Activated CD4-positive, alpha-beta T cell treated with anti-CD3 and anti-CD28 coated beads for 36 hours (primary cell): ENCODE measurements at regions not wholly inside any gene's neighbourhood (a gene's known extent, or its start where the extent isn't known, plus 50 kb on each side); places are given as distances from the start of the nearest gene placed in this dataset.

Experiments
- ATAC-seq: fragments of 200-7000 bp; cut with Tn5 transposase; one replicate; pipeline ENCODE4 v1.10.0; 2021; ENCODE audit warnings: mild to moderate bottlenecking, moderate library complexity
- CTCF ChIA-PET: fragments of 350-600 bp; sonication (Branson Sonifier 250); formaldehyde crosslinking; loops from one replicate; lab custom pipeline; 2021; ENCODE audit warnings: antibody characterized with exemption; lab: Charles Lee
- POLR2A ChIA-PET: fragments of 350-600 bp; sonication (Branson Sonifier 250); formaldehyde crosslinking; loops from one replicate; lab custom pipeline; 2021; ENCODE audit warnings: antibody characterized with exemption, inconsistent platforms; lab: Charles Lee
- DNase-seq: peaks from one replicate; pipeline ENCODE4 v3.0.0-alpha.2; 2020
- H3K27ac Mint-ChIP-seq: one replicate; pipeline ENCODE4 v1.8.0; 2021; ENCODE audit warnings: mixed read lengths
- H3K27me3 Mint-ChIP-seq: one replicate; pipeline ENCODE4 v1.8.0; 2021; ENCODE audit warnings: mixed read lengths
- H3K36me3 Mint-ChIP-seq: one replicate; pipeline ENCODE4 v1.8.0; 2021; ENCODE audit warnings: low read depth, mixed read lengths
- H3K4me1 Mint-ChIP-seq: one replicate; pipeline ENCODE4 v1.8.0; 2021; ENCODE audit warnings: mixed read lengths
- H3K4me3 Mint-ChIP-seq: one replicate; pipeline ENCODE4 v1.8.0; 2021; ENCODE audit warnings: mild to moderate bottlenecking, moderate library complexity, mixed read lengths
- H3K9me3 Mint-ChIP-seq: one replicate; pipeline ENCODE4 v1.8.0; 2021; ENCODE audit warnings: low read depth, mixed read lengths
- intact Hi-C, 2 experiments: fragments of 100-400 bp; cut with DNase I in 1 of 2; cut with micrococcal nuclease in 1 of 2; formaldehyde crosslinking; loops; one replicate each; pipeline versions ENCODE4 v1.14.2 to v1.15.1; 2022 to 2024; cut with DNase I, micrococcal nuclease

GRCh38 chr1:185483664-185484450 lies 166.8 kb upstream of the IVNS1ABP start:
- H3K36me3 Mint-ChIP-seq, result no peaks in the 10 kb centered on the region
- DNase-seq (no peak), ATAC-seq (no peak)
- H3K27ac Mint-ChIP-seq, result no peak overlapping the region
- ChIA-PET CTCF (interaction anchor here (1.0 to 1.3 kb wide), 2 partner anchors 57 to 187 kb away, joined by 3 read pairs; no protein-coding TSS in a partner anchor), POLR2A (no interaction called here)
- intact Hi-C loops, result no loop called here
- H3K9me3 Mint-ChIP-seq, result peaks cover 2% of the 10 kb centered on the region
- no peak overlapping the region for H3K4me3 Mint-ChIP-seq
- H3K27me3 Mint-ChIP-seq, result no peaks in the 10 kb centered on the region
- no peaks in the 10 kb centered on the region for H3K4me1 Mint-ChIP-seq

DNA sequence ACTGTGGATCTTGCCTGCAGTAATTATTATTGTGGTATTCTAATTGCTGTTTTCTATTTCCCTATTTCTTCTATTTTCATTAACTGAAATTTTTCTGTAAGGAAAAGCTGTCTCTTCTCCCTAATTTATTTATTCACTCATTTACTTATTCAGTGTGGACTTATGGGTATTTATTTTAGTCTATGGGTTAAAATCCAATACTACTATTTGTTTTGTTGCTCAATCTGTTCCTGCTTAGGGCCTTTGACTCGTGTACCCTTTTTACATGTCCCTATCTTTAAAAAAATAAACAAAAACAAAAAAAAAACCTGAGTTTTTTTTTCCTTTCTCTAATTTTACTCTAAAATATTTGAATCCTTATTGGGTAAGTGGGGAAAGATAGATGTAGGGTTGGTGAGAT lies 166.2 kb upstream of the IVNS1ABP start:
- Mint-ChIP-seq H3K27me3 (no peaks in the 10 kb centered on the region), H3K36me3 (no peaks in the 10 kb centered on the region), H3K9me3 (peaks cover 2% of the 10 kb centered on the region), H3K27ac (no peak overlapping the region), H3K4me1 (no peaks in the 10 kb centered on the region), H3K4me3 (no peak overlapping the region)
- ChIA-PET CTCF (no interaction called here), POLR2A (no interaction called here)
- intact Hi-C loops, result no loop called here
- ATAC-seq, result no peak
- no peak for DNase-seq

DNA sequence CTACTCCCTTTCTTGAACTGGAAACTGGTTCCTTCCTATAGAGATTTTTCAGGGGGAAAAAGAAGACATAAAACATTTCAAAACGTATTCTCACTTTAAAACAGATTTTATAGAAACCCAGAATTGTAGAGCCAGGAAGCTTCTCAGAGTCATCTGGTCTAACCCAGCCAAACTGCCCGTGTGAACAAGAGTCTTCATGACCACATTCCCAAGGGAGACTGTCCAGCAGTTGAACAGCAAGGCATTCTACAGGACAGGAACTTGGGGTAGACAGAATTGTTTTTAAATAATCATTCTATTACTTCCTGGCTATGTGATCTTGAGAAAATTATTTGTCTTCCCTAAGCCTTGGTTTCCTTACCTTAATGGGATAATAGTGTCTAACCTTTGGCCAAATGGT lies 163.5 kb upstream of the IVNS1ABP start:
- ATAC-seq (no peak), DNase-seq (no peak)
- H3K27me3 Mint-ChIP-seq, result no peaks in the 10 kb centered on the region
- ChIA-PET CTCF (interaction anchor here (1.2 kb wide), 1 partner anchor 200 kb away, joined by 3 read pairs; no protein-coding TSS in a partner anchor), POLR2A (no interaction called here)
- peaks cover 2% of the 10 kb centered on the region for H3K9me3 Mint-ChIP-seq
- no peak overlapping the region for H3K4me3 Mint-ChIP-seq
- no peaks in the 10 kb centered on the region for H3K4me1 Mint-ChIP-seq
- intact Hi-C loops, result no loop called here
- no peak overlapping the region for H3K27ac Mint-ChIP-seq
- no peaks in the 10 kb centered on the region for H3K36me3 Mint-ChIP-seq

DNA sequence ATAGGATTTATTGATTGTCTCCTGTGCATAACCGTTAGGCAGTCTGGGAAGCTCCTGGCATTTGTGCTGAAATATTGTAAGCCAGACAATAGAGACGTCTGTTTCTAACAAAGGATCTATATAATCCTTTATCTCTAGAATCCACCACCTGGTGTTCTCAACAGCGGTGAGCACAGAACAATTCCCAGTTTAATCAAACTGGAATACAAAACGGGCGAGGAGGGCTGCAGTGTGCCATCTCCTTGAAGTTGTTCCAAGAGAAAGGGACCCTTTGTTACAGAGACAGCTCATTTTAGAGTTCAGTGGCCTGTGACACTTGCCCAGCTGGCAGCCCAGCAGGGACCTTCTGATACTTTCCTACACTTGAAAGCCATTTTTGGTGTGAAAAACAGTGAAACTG lies 162.8 kb upstream of the IVNS1ABP start:
- ChIA-PET CTCF (interaction anchor here (0.7 to 1.5 kb wide), 3 partner anchors 16 to 87 kb away, joined by 3 to 5 read pairs (median 3); no protein-coding TSS in a partner anchor), POLR2A (no interaction called here)
- peaks cover 2% of the 10 kb centered on the region for H3K9me3 Mint-ChIP-seq
- H3K27ac Mint-ChIP-seq, result no peak overlapping the region
- peaks cover 2% of the 10 kb centered on the region for H3K4me1 Mint-ChIP-seq
- no peak for ATAC-seq
- no peak for DNase-seq
- intact Hi-C loops, result no loop called here
- no peaks in the 10 kb centered on the region for H3K36me3 Mint-ChIP-seq
- H3K27me3 Mint-ChIP-seq, result no peaks in the 10 kb centered on the region
- no peak overlapping the region for H3K4me3 Mint-ChIP-seq

GRCh38 chr1:185478877-185479276 lies 161.8 kb upstream of the IVNS1ABP start:
- Mint-ChIP-seq H3K4me3 (no peak overlapping the region), H3K27me3 (no peaks in the 10 kb centered on the region), H3K36me3 (no peaks in the 10 kb centered on the region), H3K4me1 (peaks cover 6% of the 10 kb centered on the region), H3K27ac (no peak overlapping the region), H3K9me3 (peaks cover 2% of the 10 kb centered on the region)
- intact Hi-C loops, result no loop called here
- DNase-seq, result no peak
- ChIA-PET CTCF (interaction anchor here (1.5 kb wide), 1 partner anchor 48 kb away, joined by 5 read pairs; no protein-coding TSS in a partner anchor), POLR2A (no interaction called here)
- ATAC-seq, result peak; percentile 45

DNA sequence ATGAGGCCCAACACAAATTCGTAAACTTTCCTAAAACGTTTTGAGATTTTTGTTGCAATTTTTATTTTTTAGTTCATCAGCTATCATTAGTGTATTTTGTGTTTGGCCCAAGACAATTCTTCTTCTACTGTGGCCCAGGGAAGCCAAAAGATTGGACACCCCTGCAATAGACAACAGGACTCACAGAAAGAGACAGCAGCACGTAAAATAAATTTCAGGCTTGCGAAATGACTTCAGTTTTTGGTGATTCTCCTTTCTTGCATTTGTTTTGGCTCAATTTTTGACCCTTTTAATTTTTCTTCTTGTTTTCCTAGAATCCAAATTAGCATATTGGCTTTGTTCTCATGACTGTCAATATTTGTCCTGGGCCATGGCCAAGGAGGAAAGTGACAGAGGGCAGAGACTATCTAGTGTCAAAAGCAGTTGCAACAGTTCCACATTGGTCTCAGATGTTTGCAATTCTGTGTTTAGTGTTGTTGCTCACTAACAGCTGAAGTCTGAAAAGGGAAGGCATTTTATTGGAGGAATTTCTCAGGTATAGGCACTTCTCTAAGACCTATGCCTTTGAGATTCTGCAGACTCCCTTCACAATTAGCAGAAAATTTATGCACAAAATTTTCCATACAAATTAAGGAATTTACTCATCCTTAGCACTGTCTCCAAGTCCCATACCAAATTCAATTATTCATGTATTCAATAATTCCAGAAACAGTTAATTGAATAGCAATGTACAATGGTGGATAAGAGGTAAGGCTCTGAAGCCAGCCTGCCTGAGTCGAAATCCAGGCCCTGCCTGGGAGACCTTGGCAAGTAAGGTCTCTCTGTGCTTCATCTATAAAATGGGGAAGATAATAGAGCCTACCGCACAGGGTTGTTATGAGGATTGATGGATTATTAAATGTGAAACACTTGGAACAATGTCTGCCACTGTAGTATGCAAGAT lies 160.9 kb upstream of the IVNS1ABP start:
- CTCF ChIA-PET, result interaction anchor here (1.5 kb wide), 1 partner anchor 47 kb away, joined by 5 read pairs; no protein-coding TSS in a partner anchor
- Mint-ChIP-seq H3K27me3 (no peaks in the 10 kb centered on the region), H3K27ac (no peak overlapping the region), H3K4me3 (no peak overlapping the region), H3K9me3 (peaks cover 2% of the 10 kb centered on the region), H3K4me1 (peaks cover 6% of the 10 kb centered on the region), H3K36me3 (no peaks in the 10 kb centered on the region)
- DNase-seq (no peak), ATAC-seq (no peak)
- POLR2A ChIA-PET, result no interaction called here
- intact Hi-C loops, result no loop called here

DNA sequence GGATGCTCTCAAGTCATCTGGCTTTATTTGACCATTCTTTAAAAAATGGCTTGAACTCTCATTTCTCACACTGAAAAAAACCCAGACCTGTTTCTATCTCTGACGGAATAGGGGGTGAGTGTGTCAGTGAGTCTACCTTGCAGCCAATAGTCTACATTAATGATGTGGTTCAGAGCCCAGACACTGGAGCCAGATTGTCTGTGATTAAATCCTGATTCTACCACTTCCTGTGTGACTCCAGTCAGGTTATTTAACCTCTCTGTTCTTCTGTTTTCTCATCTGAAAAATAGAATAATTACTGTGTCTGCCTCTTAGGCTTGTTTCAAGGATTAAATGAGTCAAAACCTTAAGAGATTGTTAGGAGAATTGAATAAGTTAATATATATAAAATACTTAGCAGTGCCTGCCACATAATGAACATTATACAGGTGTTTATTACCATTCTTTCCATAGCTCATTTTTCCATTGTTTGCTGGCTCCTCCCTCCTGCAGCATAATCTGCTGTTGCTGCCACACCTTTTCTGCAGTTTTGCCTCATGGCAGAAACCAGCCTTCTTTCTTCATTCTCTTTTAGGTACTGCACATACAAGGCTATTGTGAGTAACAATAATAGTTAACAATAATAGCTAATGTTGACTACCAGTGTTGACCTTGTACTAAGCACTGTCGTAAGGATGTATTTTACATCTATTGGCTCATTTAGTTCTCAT lies 157.6 kb upstream of the IVNS1ABP start:
- ATAC-seq (peak; percentile 97), DNase-seq (no peak)
- no peak overlapping the region for H3K27ac Mint-ChIP-seq
- H3K9me3 Mint-ChIP-seq, result no peaks in the 10 kb centered on the region
- H3K36me3 Mint-ChIP-seq, result no peaks in the 10 kb centered on the region
- no peak overlapping the region for H3K4me3 Mint-ChIP-seq
- intact Hi-C loops, result no loop called here
- ChIA-PET CTCF (no interaction called here), POLR2A (no interaction called here)
- H3K4me1 Mint-ChIP-seq, result peaks cover 6% of the 10 kb centered on the region
- H3K27me3 Mint-ChIP-seq, result no peaks in the 10 kb centered on the region

GRCh38 chr1:185473186-185473585 lies 156.1 kb upstream of the IVNS1ABP start:
- Mint-ChIP-seq H3K9me3 (no peaks in the 10 kb centered on the region), H3K4me1 (peaks cover 6% of the 10 kb centered on the region), H3K4me3 (no peak overlapping the region), H3K27me3 (no peaks in the 10 kb centered on the region), H3K27ac (no peak overlapping the region), H3K36me3 (no peaks in the 10 kb centered on the region)
- intact Hi-C loops, result no loop called here
- ChIA-PET CTCF (interaction anchor here (0.6 kb wide), 1 partner anchor 152 kb away, joined by 3 read pairs; no protein-coding TSS in a partner anchor), POLR2A (no interaction called here)
- ATAC-seq (no peak), DNase-seq (no peak)

DNA sequence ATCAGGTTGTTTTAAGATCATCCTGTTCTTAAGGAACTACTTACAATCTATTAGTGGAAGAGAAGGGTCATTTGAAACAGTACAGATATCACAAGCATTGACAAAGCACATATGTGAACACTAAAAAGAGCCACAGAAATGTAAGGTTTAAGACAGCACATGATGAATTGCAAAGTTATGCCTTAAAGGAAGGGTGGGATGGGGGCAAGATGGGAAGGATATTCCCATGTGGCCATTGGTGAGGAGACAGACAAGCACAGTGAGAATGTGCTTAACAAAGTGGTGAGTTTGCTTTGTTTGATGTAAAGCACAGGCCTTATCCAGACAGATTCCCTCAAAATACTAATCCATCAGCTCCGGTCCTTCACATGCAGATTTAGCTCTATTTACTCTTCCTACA lies 151.6 kb upstream of the IVNS1ABP start:
- Mint-ChIP-seq H3K27ac (no peak overlapping the region), H3K36me3 (no peaks in the 10 kb centered on the region), H3K27me3 (no peaks in the 10 kb centered on the region), H3K4me3 (no peak overlapping the region), H3K4me1 (no peaks in the 10 kb centered on the region), H3K9me3 (no peaks in the 10 kb centered on the region)
- no peak for DNase-seq
- ATAC-seq, result no peak
- ChIA-PET CTCF (interaction anchor here (0.8 kb wide), 1 partner anchor 16 kb away, joined by 3 read pairs; no protein-coding TSS in a partner anchor), POLR2A (no interaction called here)
- intact Hi-C loops, result no loop called here

DNA sequence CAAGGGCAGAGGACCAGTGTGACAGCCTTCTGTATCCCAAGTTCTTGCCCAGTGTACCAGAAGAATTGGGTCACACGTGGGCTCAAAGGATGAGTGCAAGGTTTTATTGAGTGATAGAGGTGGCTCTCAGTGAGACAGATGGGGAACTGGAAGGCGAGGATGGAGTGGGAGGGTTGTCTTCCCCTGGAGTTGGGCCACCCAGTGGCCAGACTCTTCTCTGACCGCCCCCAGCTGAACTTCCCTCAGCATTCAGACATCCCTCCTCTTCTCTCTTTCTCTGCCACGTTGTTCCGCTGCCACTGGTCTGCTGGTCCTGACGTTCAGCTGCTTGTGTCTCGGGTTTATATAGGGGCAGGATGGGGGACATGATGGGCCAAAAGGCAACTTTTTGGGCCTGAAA lies 150.1 kb upstream of the IVNS1ABP start:
- intact Hi-C loops, result no loop called here
- no peak overlapping the region for H3K4me3 Mint-ChIP-seq
- ATAC-seq (no peak), DNase-seq (no peak)
- H3K27ac Mint-ChIP-seq, result no peak overlapping the region
- CTCF ChIA-PET, result no interaction called here
- no peaks in the 10 kb centered on the region for H3K36me3 Mint-ChIP-seq
- H3K27me3 Mint-ChIP-seq, result no peaks in the 10 kb centered on the region
- POLR2A ChIA-PET, result no interaction called here
- H3K9me3 Mint-ChIP-seq, result no peaks in the 10 kb centered on the region
- H3K4me1 Mint-ChIP-seq, result no peaks in the 10 kb centered on the region

GRCh38 chr1:185464777-185465176 lies 147.7 kb upstream of the IVNS1ABP start:
- ChIA-PET POLR2A (no interaction called here), CTCF (interaction anchor here (0.6 kb wide), 1 partner anchor 1640 kb away, joined by 3 read pairs; no protein-coding TSS in a partner anchor)
- Mint-ChIP-seq H3K9me3 (no peaks in the 10 kb centered on the region), H3K4me1 (no peaks in the 10 kb centered on the region), H3K27me3 (no peaks in the 10 kb centered on the region), H3K27ac (no peak overlapping the region), H3K36me3 (no peaks in the 10 kb centered on the region), H3K4me3 (no peak overlapping the region)
- intact Hi-C loops, result no loop called here
- ATAC-seq, result no peak
- DNase-seq, result no peak
